HFF-Myc (cell line): ENCODE measurements at regions not wholly inside any gene's neighbourhood (a gene's known extent, or its start where the extent isn't known, plus 50 kb on each side); places are given as distances from the start of the nearest gene placed in this dataset.

Experiments used
- DNase-seq: peaks from one replicate; pipeline ENCODE4 v3.0.0-alpha.2; 2011; ENCODE audit warnings: low read depth; ENCODE audit errors: extremely low read depth
- H3K4me3 ChIP-seq: replicated peaks from 2 replicates; pipeline ENCODE4 v1.5.1; 2011; ENCODE audit warnings: low read depth, mild to moderate bottlenecking, control low read depth, low read length
- TF ChIP-seq, protein P1 (sequence below): IDR thresholded peaks from 2 replicates; pipeline ENCODE4 v1.5.1; 2012; ENCODE audit warnings: mild to moderate bottlenecking, low read depth, low read length, control low read depth; ENCODE audit errors: missing control alignments

DNA sequence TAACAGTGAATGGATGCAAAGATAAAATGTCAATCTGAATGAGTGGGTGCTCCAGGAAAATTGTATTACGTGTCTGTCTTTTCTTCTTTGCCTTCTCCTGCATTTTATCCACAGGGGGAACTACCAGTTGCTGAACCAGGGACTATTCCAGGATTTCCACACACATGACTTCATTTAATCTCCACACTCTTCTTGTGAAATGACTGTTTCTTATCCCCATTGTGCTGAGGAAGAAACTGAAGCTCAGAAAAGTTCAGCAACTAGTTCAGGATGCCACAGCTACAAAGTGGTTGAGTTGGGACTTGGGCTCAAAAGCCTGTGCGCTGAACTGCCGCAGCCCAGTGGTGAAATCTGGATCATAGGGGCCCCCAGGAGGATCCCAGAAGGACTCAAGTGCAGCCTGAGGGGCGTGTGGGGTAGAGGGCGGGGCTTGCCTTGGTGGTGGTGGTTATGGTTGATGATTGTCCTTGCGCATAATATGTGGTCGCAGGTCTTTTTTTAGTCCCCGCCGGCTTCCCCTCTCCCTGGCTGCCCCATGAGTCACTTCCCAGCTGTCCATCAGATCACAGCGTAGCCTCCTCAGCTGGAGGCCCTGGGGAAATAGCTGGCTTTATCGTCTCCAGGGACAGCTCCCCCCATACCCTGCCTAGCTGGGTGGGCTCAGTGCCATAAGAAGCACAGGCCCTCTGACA lies 235.2 kb upstream of the CRY1 start:
- no peak overlapping the region for H3K4me3 ChIP-seq
- TF ChIP-seq, protein P1, sequence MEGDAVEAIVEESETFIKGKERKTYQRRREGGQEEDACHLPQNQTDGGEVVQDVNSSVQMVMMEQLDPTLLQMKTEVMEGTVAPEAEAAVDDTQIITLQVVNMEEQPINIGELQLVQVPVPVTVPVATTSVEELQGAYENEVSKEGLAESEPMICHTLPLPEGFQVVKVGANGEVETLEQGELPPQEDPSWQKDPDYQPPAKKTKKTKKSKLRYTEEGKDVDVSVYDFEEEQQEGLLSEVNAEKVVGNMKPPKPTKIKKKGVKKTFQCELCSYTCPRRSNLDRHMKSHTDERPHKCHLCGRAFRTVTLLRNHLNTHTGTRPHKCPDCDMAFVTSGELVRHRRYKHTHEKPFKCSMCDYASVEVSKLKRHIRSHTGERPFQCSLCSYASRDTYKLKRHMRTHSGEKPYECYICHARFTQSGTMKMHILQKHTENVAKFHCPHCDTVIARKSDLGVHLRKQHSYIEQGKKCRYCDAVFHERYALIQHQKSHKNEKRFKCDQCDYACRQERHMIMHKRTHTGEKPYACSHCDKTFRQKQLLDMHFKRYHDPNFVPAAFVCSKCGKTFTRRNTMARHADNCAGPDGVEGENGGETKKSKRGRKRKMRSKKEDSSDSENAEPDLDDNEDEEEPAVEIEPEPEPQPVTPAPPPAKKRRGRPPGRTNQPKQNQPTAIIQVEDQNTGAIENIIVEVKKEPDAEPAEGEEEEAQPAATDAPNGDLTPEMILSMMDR, result no peak
- DNase-seq, result no peak

DNA sequence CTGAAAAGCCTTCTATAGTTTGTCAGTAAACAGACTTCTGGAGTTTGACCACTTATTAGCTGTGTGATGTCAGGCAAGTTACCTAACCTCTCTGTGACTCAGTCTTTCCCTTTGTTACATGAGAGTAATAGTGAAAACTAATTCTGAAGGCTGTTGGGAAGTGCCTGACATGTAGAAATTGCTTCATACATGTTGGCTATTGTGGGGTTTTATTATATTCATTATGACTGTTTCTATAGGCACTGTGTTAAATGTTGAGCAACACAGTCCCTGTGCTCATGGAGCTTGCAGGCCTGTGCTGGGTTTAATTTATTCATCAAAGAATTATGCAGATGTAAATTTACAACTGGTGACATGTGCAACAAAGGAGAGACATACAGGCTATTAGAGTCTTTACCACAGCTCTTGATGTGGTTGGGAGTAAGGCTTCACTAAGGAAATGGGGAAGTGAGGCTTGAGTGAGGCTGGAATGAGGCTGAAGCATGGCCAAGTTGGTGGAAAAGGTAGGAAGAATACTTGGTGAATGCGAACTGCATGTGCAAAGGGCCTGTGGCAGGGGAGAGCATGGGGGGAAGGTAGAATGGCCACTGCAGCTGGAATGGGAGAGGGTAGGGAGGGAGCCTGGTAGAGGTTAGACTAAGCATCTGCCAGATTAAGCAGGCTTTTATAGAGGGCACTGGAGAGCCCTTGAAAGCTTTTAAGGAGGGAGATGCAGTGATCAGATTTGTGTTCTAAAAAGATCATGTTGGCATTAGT lies 236.4 kb upstream of the CRY1 start:
- H3K4me3 ChIP-seq, result no peak overlapping the region
- TF ChIP-seq, protein P1, result no peak
- DNase-seq, result no peak

DNA sequence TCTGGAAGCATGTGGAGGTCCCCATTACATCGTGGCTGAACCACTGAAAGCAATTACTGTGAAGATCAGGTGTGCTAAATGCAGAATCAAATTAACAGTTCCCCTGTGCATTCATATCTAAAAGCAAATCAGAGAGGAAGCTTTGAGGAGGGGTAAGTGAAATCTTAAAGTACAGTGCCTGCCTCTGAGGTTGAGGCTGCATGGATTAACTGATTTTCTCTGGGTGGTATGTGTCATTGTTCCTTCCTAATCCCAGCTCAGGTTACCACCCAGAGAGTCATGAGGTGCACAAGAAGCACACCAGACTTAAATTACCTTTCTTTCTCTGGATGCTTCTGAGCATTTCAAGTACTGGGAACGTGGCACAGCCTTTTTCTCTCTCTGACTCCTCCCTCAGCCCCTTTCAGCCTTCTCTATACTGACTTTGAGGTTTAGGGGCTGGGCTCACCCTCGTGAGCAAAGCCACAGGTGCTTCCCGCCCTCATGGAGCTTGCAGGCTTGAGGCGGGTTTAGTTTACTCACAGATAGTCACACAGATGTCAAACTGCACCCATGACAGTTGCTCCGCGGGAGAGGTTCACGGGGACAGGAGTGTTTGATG lies 237.6 kb upstream of the CRY1 start:
- H3K4me3 ChIP-seq, result no peak overlapping the region
- no peak for DNase-seq
- TF ChIP-seq, protein P1, result no peak

DNA sequence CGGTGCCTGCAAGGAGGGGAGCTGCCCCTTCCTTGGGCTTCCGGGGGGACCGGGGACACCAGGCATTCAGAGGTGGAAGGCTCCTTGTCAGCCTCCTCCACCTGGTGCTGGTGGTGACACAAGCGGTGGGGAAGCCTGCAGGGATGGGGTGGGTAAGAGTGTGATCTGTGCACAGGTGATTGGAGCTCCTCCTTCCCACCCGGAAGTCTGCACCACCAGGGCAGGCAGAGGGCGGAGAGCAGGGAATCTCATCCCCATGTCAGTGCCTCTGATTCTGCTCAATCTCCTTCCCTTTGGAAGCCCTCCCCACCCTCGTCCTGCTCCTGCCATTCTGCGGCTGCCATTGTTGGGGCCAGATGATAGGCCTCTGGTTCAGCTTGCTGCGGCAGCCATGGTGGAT lies 238.1 kb upstream of the CRY1 start:
- DNase-seq, result no peak
- H3K4me3 ChIP-seq, result no peak overlapping the region
- TF ChIP-seq, protein P1, result no peak

DNA sequence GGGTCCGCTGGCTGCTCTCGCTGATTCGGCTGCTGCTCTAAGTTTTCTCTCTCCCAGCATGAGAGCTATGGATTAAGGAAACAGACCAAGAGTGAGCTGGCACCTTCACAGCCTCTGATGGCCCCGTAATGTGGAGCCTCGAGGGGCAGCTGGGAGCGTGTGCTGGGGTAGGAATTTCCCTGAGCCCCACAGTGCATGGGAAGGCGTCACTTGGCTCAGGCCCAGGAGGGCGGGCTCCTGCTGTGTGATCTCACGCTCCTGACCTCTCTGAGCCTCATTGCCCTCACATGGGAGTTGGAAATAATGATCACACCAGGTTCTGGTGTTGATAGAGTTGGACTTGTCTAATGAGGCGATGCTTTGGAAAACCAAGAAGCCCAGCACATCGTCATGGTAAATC lies 238.6 kb upstream of the CRY1 start:
- H3K4me3 ChIP-seq, result no peak overlapping the region
- TF ChIP-seq, protein P1, result no peak
- no peak for DNase-seq

DNA sequence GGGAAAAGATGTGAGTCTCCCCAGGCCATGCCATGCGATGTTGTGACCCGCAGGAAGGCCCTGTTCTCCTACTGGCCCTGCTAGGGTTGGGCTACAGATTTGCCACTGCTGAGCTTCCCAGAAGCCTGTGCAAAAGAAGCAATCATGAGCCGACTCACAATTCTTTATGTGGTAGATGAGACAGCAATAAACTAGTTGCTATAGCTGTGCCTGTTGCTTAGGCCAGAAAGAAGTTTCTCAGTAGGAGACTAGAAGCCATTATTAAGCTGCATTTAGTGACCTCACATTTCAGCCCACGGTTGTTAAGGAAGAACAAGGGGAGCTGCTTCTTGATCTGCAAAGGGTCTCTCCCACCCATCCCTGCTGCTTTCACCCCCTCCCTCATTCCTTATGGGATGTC lies 239.4 kb upstream of the CRY1 start:
- no peak for DNase-seq
- no peak overlapping the region for H3K4me3 ChIP-seq
- TF ChIP-seq, protein P1, result no peak
